GM19099 (cell line): ENCODE measurements at regions not wholly inside any gene's neighbourhood (a gene's known extent, or its start where the extent isn't known, plus 50 kb on each side); places are given as distances from the start of the nearest gene placed in this dataset.

Experiments
- POLR2A ChIP-seq: IDR thresholded peaks from 3 replicates; pipeline ENCODE4 v1.6.1; 2011; ENCODE audit warnings: low read depth; ENCODE audit not compliant: insufficient read length; ENCODE audit errors: extremely low read depth

DNA sequence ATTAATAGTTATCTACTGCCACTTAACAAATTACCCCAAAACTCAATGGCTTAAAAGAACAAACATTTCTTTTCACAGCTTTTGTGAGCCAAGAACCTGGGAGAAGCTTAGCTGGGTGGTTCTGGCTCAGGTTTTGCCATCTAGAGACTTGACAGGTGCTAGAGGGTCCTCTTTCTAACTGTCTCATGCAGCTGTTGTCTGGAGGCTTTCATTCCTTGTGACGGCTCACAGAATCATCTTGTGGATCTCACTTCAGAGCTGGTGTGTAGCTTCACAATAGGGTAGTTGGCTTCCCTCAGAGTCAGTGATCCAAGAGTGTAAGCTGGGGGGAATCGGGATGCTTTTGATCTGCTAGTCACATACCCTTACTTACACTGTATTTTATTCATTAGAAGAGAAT lies 81.2 kb upstream of the APC start:
- no peak for TF ChIP-seq POLR2A

- no peak for TF ChIP-seq POLR2A
Measured at GRCh38 chr5:112657804-112658203, 79.9 kb upstream of the APC start.

GRCh38 chr5:112660359-112660758 lies 77.3 kb upstream of the APC start:
- no peak for TF ChIP-seq POLR2A

- no peak for TF ChIP-seq POLR2A
Measured at GRCh38 chr5:112663146-112663545, 74.5 kb upstream of the APC start.

DNA sequence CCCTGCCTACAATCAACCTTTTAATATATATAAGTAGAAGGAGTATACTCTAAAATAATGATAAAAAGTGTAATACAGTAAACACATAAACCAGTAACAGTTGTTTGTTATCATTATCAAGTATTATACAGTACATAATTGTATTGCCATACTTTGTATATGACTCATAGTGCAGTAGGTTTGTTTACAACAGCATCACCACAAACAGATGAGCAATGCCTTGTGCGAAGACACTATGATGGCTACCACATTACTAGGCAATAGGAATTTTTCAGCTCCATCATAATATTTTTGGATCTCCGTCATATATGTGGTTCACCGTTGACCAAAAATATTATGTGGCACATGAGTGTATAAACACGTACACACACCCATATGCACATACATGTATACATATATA lies 69.7 kb upstream of the APC start:
- no peak for TF ChIP-seq POLR2A

DNA sequence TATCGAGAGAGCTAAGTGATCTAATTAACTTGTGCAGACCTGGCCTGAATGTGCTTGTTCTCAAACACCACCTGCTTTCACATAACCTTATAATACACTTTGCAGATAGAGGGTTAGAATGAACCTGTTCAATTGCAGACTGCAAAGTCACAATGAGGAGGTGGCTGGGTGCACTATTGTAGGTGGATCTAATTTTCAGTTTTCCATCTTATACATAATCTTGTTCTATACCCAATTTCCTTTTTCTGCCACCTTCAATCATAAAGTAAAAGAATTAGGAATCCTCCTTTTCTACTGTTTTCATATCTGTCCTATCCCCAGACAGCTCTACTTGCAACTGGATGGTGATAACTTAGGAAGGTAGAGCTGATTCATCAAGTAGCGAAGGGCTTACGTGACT lies 68.8 kb upstream of the APC start:
- no peak for TF ChIP-seq POLR2A

DNA sequence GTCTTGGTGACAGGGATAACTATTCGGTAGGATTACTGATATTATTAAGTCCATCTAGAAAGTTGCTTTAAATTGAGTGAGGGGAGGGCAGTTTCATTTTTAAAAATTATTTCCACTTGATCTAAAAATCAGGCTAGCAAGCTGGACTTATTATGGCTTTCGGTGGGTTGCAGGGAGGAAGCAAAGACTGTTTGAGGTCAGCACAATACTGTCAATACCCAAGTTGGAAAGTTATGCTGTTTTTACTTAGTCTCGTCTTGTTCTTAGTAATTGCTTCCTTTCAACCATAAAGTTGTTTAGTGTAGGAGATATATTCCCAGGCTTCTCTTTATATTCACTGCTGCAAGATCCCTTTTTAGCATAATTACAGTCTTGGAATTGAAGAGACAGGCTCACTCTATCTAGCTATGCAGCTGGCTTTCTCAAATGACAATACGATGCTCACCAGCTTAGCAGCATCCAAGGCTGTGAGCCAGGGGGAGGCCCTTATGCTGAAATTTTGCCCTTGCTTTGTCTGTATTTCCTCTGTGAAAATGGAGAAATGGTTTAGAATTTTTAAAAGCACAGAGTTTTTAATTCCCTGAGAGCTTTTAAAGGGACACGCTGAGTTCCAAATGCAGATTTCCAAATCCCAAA lies 68.2 kb upstream of the APC start:
- TF ChIP-seq POLR2A: no peak

DNA sequence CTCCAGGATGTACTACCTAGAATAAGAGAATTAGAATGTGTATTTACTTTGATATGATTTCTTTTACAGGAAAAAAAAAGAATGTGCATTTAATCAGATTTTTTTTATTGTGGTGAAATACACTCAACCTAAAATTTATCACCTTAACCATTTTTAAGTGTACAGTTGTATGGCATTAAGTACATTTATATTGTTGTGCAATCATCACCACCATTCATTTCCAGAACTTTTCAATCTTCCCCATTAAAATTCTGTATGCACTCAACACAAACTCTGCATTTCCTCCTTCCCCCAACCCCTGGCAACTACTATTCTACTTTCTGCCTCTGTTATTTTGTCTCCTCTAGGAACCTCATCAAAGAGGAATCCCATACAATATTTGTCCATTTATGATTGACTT lies 66.0 kb upstream of the APC start:
- TF ChIP-seq POLR2A: no peak

DNA sequence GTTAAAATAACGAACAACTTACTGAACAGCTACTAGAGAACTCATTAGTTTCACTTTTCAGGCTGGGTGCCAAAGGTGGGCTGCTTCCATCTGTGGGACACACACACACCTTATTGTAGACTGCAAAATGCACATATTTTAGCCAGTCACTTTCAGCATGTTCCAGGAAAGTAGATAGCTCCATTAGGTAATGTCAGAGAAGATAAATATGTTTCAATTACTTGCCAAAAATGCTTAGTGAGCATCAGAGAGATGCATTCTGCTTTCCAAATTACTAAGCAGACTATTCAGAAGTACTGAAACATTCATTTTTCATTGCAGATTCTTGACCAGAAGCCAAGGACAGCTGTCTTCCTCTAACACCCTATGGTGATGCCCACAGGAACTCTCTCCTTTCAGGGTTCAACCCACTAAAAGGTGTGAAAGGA lies 56.2 kb upstream of the APC start:
- TF ChIP-seq POLR2A: no peak

DNA sequence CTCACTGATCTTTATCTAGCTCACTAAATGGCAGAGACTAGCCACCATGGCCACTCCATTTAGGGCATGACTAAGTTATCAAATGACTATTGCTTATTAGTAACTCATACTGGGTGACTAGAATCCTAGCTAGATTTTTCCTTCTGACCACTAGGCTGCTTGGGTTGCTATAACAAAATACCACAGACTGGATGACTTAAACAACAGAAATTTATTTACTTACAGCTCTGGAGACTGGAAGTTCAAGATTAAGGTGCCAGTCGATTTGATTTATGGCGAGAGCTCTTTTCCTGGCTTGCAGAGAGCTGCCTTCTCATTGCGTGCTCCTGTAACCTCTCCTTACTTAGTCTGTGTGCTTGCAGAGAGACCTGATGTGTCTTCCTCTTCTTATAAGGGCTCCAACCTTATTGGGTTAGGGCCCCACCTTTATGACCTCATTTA lies 55.0 kb upstream of the APC start:
- no peak for TF ChIP-seq POLR2A

- TF ChIP-seq POLR2A: no peak
Measured at GRCh38 chr5:112684121-112684520, 53.6 kb upstream of the APC start.

DNA sequence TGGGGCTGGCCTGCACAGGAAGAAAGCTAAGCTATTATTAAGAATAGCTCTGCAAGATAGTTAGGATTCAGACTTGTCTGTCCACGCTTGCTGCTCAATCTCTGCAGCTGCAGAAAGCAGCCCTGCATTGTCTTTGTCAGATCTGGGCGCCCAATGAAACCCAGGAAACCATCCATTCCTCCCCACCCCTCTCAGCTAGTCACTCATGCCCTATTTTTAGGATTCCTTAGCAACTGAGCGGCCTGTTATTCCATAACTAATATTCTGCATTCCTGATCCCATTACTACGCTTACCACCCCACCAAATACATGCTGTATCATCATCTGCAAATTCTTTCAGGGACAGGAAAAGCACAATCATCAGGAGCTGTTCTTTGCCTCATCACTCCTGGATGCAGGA lies 52.9 kb upstream of the APC start:
- no peak for TF ChIP-seq POLR2A

- no peak for TF ChIP-seq POLR2A
Measured at GRCh38 chr5:112685386-112685785, 52.3 kb upstream of the APC start.

- no peak for TF ChIP-seq POLR2A
Measured at GRCh38 chr5:112685931-112686330, 51.8 kb upstream of the APC start.

GRCh38 chr5:112686675-112687074 lies 51.0 kb upstream of the APC start:
- no peak for TF ChIP-seq POLR2A

DNA sequence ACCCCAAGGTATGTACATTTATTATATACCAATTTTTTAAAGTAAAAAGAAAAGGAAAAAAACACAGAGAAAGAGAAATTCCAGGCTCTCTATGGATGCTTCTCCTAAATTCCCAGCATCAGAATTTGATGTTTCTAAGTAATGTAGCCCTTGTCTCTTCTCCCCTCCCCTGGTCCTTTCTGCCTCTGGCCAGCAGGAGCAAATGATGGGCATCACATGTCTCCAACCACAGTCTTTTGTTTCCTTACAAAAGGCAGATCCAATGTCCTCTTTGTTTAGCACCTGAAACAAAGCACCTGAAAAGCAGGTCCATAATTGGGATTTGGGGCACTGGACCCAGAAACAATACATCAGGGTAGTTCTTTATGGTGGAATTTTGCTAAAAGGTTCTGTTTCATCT lies 50.4 kb upstream of the APC start:
- TF ChIP-seq POLR2A: no peak
